ENCODE measurements at regions not wholly inside any gene's neighbourhood (a gene's known extent, or its start where the extent isn't known, plus 50 kb on each side); places are given as distances from the start of the nearest gene placed in this dataset.
A peak's percentile ranks its signal among the peaks of the same experiment; 100 is the strongest.

DNA sequence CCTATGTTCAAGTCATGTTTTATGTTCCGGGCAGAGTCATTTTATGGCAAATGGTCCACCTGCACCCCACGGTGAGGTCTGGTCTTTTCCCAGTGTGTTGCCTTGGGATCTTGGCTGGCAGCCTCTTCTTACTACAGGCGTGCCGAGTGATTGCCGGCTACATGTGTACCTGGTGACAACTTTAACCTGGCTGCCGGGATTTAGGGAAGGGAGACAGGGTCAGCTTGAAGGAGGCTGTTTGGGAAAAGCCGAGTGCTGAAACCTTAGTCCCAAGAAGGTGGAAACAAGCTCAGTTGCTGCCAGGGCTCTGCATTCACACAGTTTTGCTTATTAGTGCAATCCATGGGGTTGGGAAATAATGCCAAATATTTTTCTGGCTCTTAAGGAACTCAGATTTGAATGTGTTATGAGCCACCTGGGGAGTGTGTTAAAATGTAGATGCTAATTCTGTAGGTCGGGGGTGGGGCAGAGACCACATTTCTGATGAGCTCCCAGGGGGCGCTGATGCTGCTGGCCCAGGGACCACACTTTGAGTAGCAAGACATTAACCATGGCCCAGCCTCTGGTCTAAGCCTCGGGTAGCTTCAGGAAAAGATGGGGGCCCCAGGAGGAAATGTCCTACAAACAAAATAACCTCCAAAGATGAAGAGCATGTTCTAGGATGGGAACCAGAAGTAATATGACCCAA, 179.6 kb downstream of the TBX5 start:
- H2AFZ ChIP-seq (ENCODE audit: low read depth, low read length): no peak overlapping the region
- H3K9ac ChIP-seq (ENCODE audit: insufficient read depth in 1 of 2, low read depth in 2 of 2, low read length in 2 of 2): no peak overlapping the region
- ChIA-PET POLR2A (interaction anchor here (0.7 kb wide), 1 partner anchor 190 kb away, joined by 3 read pairs; no protein-coding TSS in a partner anchor), CTCF (ENCODE audit: low intra/inter-chr PET ratio) (no interaction called here)
- H3K27ac ChIP-seq (ENCODE audit: extremely low read depth, low read depth, low read length): no peak overlapping the region
- ATAC-seq: no peak
- H3K4me2 ChIP-seq (ENCODE audit: insufficient read depth, low read length): no peak overlapping the region
- no peak for TF ChIP-seq ELF4 (CRISPR knock-in tag; IDR thresholded peaks at IDR 0.05)
- peak in 1 of 4 experiments; percentile 4 for DNase-seq (ENCODE audit: extremely low read depth in 1 of 4, low spot score in 3 of 4)
- no peaks in the 10 kb centered on the region for H3K9me3 ChIP-seq (replicated peaks; ENCODE audit: control insufficient read depth, insufficient read depth, low read depth, low read length)
- in situ Hi-C loops (cut with MboI) (no loop called here), intact Hi-C loops (cut with micrococcal nuclease) (no loop called here)
- H4K20me1 ChIP-seq (replicated peaks; ENCODE audit: control insufficient read depth, insufficient read depth, low read length): no peaks in the 10 kb centered on the region
- H3K79me2 ChIP-seq (ENCODE audit: control insufficient read depth, insufficient read depth, low read length): no peaks in the 10 kb centered on the region
- H3K27me3 ChIP-seq (ENCODE audit: control insufficient read depth in 2 of 2, insufficient read depth in 2 of 2, low read length in 2 of 2): no peaks in the 10 kb centered on the region
- 3% methylated on average over 10 of the region's 10 CpGs for WGBS (ENCODE audit: insufficient coverage, low coverage, missing lambda C conversion rate)
- no peaks in the 10 kb centered on the region for H3K4me1 ChIP-seq (replicated peaks in 1 of 2; ENCODE audit: control insufficient read depth in 2 of 2, insufficient read depth in 2 of 2, low read length in 2 of 2)
- no peak overlapping the region for H3K4me3 ChIP-seq
- no peaks in the 10 kb centered on the region for H3K36me3 ChIP-seq (ENCODE audit: control insufficient read depth, insufficient read depth, low read length)
- BruUV-seq (replicated peaks): no TSS peak
- H3K9me1 ChIP-seq (ENCODE audit: control insufficient read depth, insufficient read depth, low read length): no peaks in the 10 kb centered on the region
- FAIRE-seq: no peak

DNA sequence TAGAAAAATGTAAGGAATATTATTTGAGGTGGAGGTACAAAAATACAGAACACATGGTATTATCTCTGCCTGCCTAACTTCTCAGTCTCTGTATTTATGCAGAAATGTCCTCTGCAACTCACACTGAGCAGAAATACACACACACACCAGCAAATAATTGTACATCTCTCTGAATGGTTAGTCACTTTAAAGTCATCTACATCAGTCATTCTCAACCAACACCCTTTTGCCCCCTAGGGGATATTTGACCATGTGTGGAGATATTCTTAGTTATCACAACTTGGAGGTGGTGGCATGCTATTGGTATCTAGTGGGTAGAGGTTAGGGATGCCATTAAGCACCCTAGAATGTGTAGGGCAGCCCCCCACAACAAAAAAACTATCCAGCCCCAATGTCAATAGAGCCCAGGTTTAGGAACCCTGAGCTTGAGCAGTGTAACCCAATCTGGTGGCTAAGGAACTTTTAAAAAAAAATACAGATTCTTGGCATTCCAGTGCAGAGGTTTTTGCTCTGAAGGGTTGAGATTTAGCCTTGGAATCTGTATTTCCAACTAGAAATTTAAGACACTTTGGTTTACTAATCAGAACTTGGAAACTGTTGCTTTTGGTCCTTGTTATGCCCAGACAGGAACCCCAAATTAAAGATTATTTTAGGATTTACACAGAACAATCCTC, 183.8 kb downstream of the TBX5 start:
- no peak for DNase-seq (ENCODE audit: extremely low read depth in 1 of 4, low spot score in 3 of 4)
- Histone ChIP-seq H3K4me2 (ENCODE audit: insufficient read depth, low read length) (no peak overlapping the region), H2AFZ (ENCODE audit: low read depth, low read length) (no peak overlapping the region), H3K4me1 (replicated peaks in 1 of 2; ENCODE audit: control insufficient read depth in 2 of 2, insufficient read depth in 2 of 2, low read length in 2 of 2) (no peaks in the 10 kb centered on the region; a peak in 1 of 5 replicates), H3K79me2 (ENCODE audit: control insufficient read depth, insufficient read depth, low read length) (no peaks in the 10 kb centered on the region), H3K9me1 (ENCODE audit: control insufficient read depth, insufficient read depth, low read length) (no peaks in the 10 kb centered on the region), H3K4me3 (no peak overlapping the region), H3K36me3 (ENCODE audit: control insufficient read depth, insufficient read depth, low read length) (no peaks in the 10 kb centered on the region), H4K20me1 (replicated peaks; ENCODE audit: control insufficient read depth, insufficient read depth, low read length) (no peaks in the 10 kb centered on the region), H3K27me3 (ENCODE audit: control insufficient read depth in 2 of 2, insufficient read depth in 2 of 2, low read length in 2 of 2) (no peaks in the 10 kb centered on the region), H3K9ac (ENCODE audit: insufficient read depth in 1 of 2, low read depth in 2 of 2, low read length in 2 of 2) (no peak overlapping the region), H3K9me3 (replicated peaks; ENCODE audit: control insufficient read depth, insufficient read depth, low read depth, low read length) (no peaks in the 10 kb centered on the region), H3K27ac (ENCODE audit: extremely low read depth, low read depth, low read length) (no peak overlapping the region)
- no peak for ATAC-seq
- in situ Hi-C loops (cut with MboI): no loop called here
- intact Hi-C loops (cut with micrococcal nuclease): no loop called here
- ChIA-PET CTCF (ENCODE audit: low intra/inter-chr PET ratio) (no interaction called here), POLR2A (no interaction called here)
- FAIRE-seq: no peak
- no TSS peak for BruUV-seq (replicated peaks)
- TF ChIP-seq ZKSCAN3 (CRISPR knock-in tag; IDR thresholded peaks at IDR 0.05) (no peak), ETS2 (tag; IDR thresholded peaks at IDR 0.05; ENCODE audit: borderline replicate concordance, poor library complexity, severe bottlenecking) (no peak), ZNF143 (CRISPR knock-in tag; IDR thresholded peaks at IDR 0.05) (no peak), STAG1 (CRISPR knock-in tag; IDR thresholded peaks at IDR 0.05; ENCODE audit: borderline replicate concordance) (no peak), NFE2 (IDR thresholded peaks at IDR 0.05; ENCODE audit: low read depth) (no peak), CBFA2T2 (conservative IDR thresholded peaks at IDR 0.05) (no peak), IRF2 (CRISPR knock-in tag; IDR thresholded peaks at IDR 0.05) (no peak), ESRRB (CRISPR knock-in tag; IDR thresholded peaks at IDR 0.05; ENCODE audit: borderline replicate concordance) (no peak), RCOR1 (IDR thresholded peaks at IDR 0.05; ENCODE audit: borderline replicate concordance in 1 of 2, low read depth in 2 of 2, low read length in 2 of 2) (no peak), SRSF3 (IDR thresholded peaks at IDR 0.05; ENCODE audit: insufficient read depth, low read length) (no peak), FOXP1 (CRISPR knock-in tag; IDR thresholded peaks at IDR 0.05) (no peak), NONO (IDR thresholded peaks at IDR 0.05; ENCODE audit: low read depth in 2 of 2, low read length in 1 of 2) (no peak), PML (IDR thresholded peaks at IDR 0.05; ENCODE audit: low read length) (no peak)
- TF ChIP-seq, protein P1, sequence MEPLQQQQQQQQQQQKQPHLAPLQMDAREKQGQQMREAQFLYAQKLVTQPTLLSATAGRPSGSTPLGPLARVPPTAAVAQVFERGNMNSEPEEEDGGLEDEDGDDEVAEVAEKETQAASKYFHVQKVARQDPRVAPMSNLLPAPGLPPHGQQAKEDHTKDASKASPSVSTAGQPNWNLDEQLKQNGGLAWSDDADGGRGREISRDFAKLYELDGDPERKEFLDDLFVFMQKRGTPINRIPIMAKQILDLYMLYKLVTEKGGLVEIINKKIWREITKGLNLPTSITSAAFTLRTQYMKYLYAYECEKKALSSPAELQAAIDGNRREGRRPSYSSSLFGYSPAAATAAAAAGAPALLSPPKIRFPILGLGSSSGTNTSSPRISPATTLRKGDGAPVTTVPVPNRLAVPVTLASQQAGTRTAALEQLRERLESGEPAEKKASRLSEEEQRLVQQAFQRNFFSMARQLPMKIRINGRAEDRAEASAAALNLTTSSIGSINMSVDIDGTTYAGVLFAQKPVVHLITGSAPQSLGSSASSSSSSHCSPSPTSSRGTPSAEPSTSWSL (CRISPR knock-in tag; IDR thresholded peaks at IDR 0.05; ENCODE audit: borderline replicate concordance): no peak
